GM23248 (cell line): ENCODE measurements at regions not wholly inside any gene's neighbourhood (a gene's known extent, or its start where the extent isn't known, plus 50 kb on each side); places are given as distances from the start of the nearest gene placed in this dataset.

Experiments
- EZH2 ChIP-seq: fragments of 200-600 bp; sonication (generic); IDR thresholded peaks from 2 replicates; pipeline ENCODE4 v1.6.1; 2018; ENCODE audit warnings: antibody characterized with exemption, mild to moderate bottlenecking; ENCODE audit not compliant: insufficient read depth, poor library complexity, severe bottlenecking
- EZH2phosphoT487 ChIP-seq: fragments of 200-600 bp; sonication (generic); IDR thresholded peaks from 2 replicates; pipeline ENCODE4 v1.6.1; 2018; ENCODE audit warnings: antibody characterized with exemption, moderate library complexity, mild to moderate bottlenecking, low read depth; ENCODE audit not compliant: insufficient read depth

DNA sequence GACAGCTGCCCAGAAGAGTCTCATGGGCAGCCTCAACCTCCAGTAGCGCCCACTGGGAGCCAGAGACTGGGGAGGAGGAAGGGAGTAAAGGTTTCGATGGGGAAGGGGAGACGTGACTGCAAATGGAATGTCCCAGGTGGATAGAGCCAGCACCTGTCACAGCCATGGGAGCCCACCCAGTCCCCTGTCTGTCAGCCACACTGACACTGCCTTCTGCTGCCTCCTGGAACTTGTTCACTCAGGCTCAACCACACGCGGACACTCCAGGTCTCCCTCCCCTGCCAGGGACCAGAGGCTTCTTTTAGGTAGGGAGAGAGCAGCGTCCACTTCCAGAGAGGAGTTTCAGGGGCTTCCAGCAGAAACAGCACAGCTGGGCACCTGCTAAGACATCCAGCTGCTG, 346.3 kb downstream of the NPHP4 start:
- TF ChIP-seq EZH2: no peak
- TF ChIP-seq EZH2phosphoT487: no peak
